PFSK-1 (cell line): ENCODE measurements at regions not wholly inside any gene's neighbourhood (a gene's known extent, or its start where the extent isn't known, plus 50 kb on each side); places are given as distances from the start of the nearest gene placed in this dataset.

Experiments
- FOXP2 ChIP-seq: optimal IDR thresholded peaks from 2 replicates; pipeline ENCODE3; 2011; ENCODE audit warnings: borderline replicate concordance, control low read depth, inconsistent platforms; ENCODE audit not compliant: insufficient read depth; ENCODE audit errors: extremely low read length, extremely low read depth
- POLR2AphosphoS5 ChIP-seq: IDR thresholded peaks from 2 replicates; pipeline ENCODE4 v1.6.1; 2012; ENCODE audit warnings: low read depth, mild to moderate bottlenecking, control low read depth, low read length, moderate library complexity
- REST ChIP-seq, 2 experiments: IDR thresholded peaks; 2 replicates each; pipeline versions ENCODE4 v1.6.1 to v1.8.0; 2011 to 2012; ENCODE audit warnings: low read depth in 2 of 2, low read length in 2 of 2, control low read depth in 1 of 2, inconsistent platforms in 1 of 2, mild to moderate bottlenecking in 1 of 2, moderate library complexity in 1 of 2; ENCODE audit not compliant: insufficient read depth in 1 of 2
- SIN3A ChIP-seq: IDR thresholded peaks from 2 replicates; pipeline ENCODE4 v1.6.1; 2012; ENCODE audit warnings: mild to moderate bottlenecking, low read length, moderate library complexity, borderline replicate concordance; ENCODE audit not compliant: insufficient read depth
- TAF1 ChIP-seq: IDR thresholded peaks from 2 replicates; pipeline ENCODE4 v1.6.1; 2012; ENCODE audit warnings: low read length, control low read depth, borderline replicate concordance; ENCODE audit not compliant: insufficient read depth

GRCh38 chr2:105678346-105678745 lies 66.4 kb upstream of the NCK2 start:
- TF ChIP-seq SIN3A (no peak), TAF1 (no peak), POLR2AphosphoS5 (no peak), REST (IDR thresholded peaks at IDR 0.05; ENCODE audit: insufficient read depth in 1 of 2, low read depth in 2 of 2, low read length in 2 of 2) (no peak), FOXP2 (no peak)
